B cell (primary cell): ENCODE measurements at regions not wholly inside any gene's neighbourhood (a gene's known extent, or its start where the extent isn't known, plus 50 kb on each side); places are given as distances from the start of the nearest gene placed in this dataset.

Source experiments
- ATAC-seq: fragments of 200-7000 bp; cut with Tn5 transposase; one replicate; pipeline ENCODE4 v1.10.0; 2021; ENCODE audit warnings: low read depth, mild to moderate bottlenecking, moderate number of reproducible peaks, moderate library complexity
- CTCF ChIA-PET: fragments of 350-600 bp; sonication (Branson Sonifier 250); formaldehyde crosslinking; loops from one replicate; lab custom pipeline; 2021; ENCODE audit warnings: antibody characterized with exemption, inconsistent platforms; lab: Charles Lee
- POLR2A ChIA-PET: fragments of 350-600 bp; sonication (Branson Sonifier 250); formaldehyde crosslinking; loops from one replicate; lab custom pipeline; 2021; ENCODE audit warnings: antibody characterized with exemption; lab: Charles Lee
- DNase-seq: peaks from one replicate; pipeline ENCODE4 v3.0.0; 2013
- H2AFZ ChIP-seq: 2 replicates; pipeline ENCODE4 v1.6.1; 2012; ENCODE audit warnings: mild to moderate bottlenecking, low read depth, low read length; ENCODE audit not compliant: insufficient read depth, poor library complexity, severe bottlenecking
- H3K27ac ChIP-seq, 2 donors: 1 replicate in 1 of 2; 2 replicates in 1 of 2; pipeline ENCODE4 v1.5.1; 2012 to 2013; ENCODE audit warnings: low read length in 2 of 2, mild to moderate bottlenecking in 2 of 2, moderate library complexity in 1 of 2
- H3K27me3 ChIP-seq, 4 experiments: fragments of 200-600 bp in 1 of 4; sonication (generic) in 1 of 4; replicated peaks in 1 of 4; 1 replicate in 2 of 4; 2 replicates in 2 of 4; pipeline versions ENCODE4 v1.6.1 to v1.7.0; 2013 to 2016; ENCODE audit warnings: low read length in 3 of 4, mild to moderate bottlenecking in 2 of 4, mixed read lengths in 1 of 4, moderate library complexity in 1 of 4; ENCODE audit not compliant: insufficient read depth in 4 of 4, control insufficient read depth in 3 of 4; ENCODE audit errors: control extremely low read depth in 1 of 4
- H3K36me3 ChIP-seq, 2 experiments: replicated peaks in 1 of 2; 1 replicate in 1 of 2; 2 replicates in 1 of 2; pipeline versions ENCODE4 v1.6.1 to v1.7.1; 2013; ENCODE audit warnings: low read length in 1 of 2; ENCODE audit not compliant: insufficient read depth in 2 of 2, control insufficient read depth in 1 of 2; ENCODE audit errors: control extremely low read depth in 1 of 2, extremely low read depth in 1 of 2
- H3K4me1 ChIP-seq, 2 donors: fragments of 200-600 bp in 1 of 2; sonication (generic) in 1 of 2; 1 replicate in 1 of 2; 2 replicates in 1 of 2; pipeline versions ENCODE4 v1.5.1 to v1.6.1; 2013 to 2017; ENCODE audit warnings: low read length in 2 of 2; ENCODE audit not compliant: control insufficient read depth in 2 of 2, insufficient read depth in 2 of 2
- H3K4me2 ChIP-seq: replicated peaks from 2 replicates; pipeline ENCODE3; 2012; ENCODE audit warnings: mild to moderate bottlenecking, low read depth, low read length; ENCODE audit not compliant: poor library complexity, severe bottlenecking
- H3K4me3 ChIP-seq, 5 experiments: fragments of 200-600 bp in 1 of 5; sonication (generic) in 1 of 5; 1 replicate in 3 of 5; 2 replicates in 2 of 5; pipeline versions ENCODE4 v1.5.1 to v1.7.0; 2011 to 2016; ENCODE audit warnings: low read length in 4 of 5, mild to moderate bottlenecking in 4 of 5, low read depth in 2 of 5, control low read depth in 1 of 5, moderate library complexity in 1 of 5; ENCODE audit not compliant: insufficient read depth in 1 of 5; ENCODE audit errors: control extremely low read depth in 1 of 5, extremely low read depth in 1 of 5
- H3K79me2 ChIP-seq: fragments of 200-600 bp; sonication (generic); one replicate; pipeline ENCODE4 v1.6.0; 2016; ENCODE audit warnings: low read length; ENCODE audit not compliant: control insufficient read depth, insufficient read depth
- H3K9ac ChIP-seq: fragments of 200-600 bp; sonication (generic); 2 replicates; pipeline ENCODE4 v1.6.1; 2017; ENCODE audit warnings: mild to moderate bottlenecking, low read length, moderate library complexity
- H3K9me3 ChIP-seq, 3 donors: one replicate each; pipeline versions ENCODE4 v1.6.1 to v1.7.1; 2013; ENCODE audit warnings: low read length in 2 of 3; ENCODE audit not compliant: control insufficient read depth in 2 of 3, insufficient read depth in 1 of 3; ENCODE audit errors: control extremely low read depth in 1 of 3
- H4K20me1 ChIP-seq: 2 replicates; pipeline ENCODE4 v1.6.0; 2012; ENCODE audit warnings: mild to moderate bottlenecking, low read length; ENCODE audit not compliant: insufficient read depth, control insufficient read depth, poor library complexity, severe bottlenecking
- H3K27ac Mint-ChIP-seq: one replicate; pipeline ENCODE4 v1.8.0; 2021; ENCODE audit warnings: mixed read lengths
- H3K27me3 Mint-ChIP-seq: one replicate; pipeline ENCODE4 v1.8.0; 2021; ENCODE audit warnings: mixed read lengths
- H3K4me1 Mint-ChIP-seq: one replicate; pipeline ENCODE4 v1.8.0; 2021; ENCODE audit warnings: mixed read lengths
- H3K4me3 Mint-ChIP-seq: one replicate; pipeline ENCODE4 v1.8.0; 2021; ENCODE audit warnings: mixed read lengths
- H3K9me3 Mint-ChIP-seq: one replicate; pipeline ENCODE4 v1.8.0; 2022; ENCODE audit warnings: mixed read lengths; ENCODE audit not compliant: insufficient read depth
- EZH2 ChIP-seq: IDR thresholded peaks from 2 replicates; pipeline ENCODE4 v1.6.1; 2012; ENCODE audit warnings: borderline replicate concordance, low read depth, mild to moderate bottlenecking, moderate library complexity, low read length; ENCODE audit not compliant: insufficient read depth, poor library complexity, severe bottlenecking
- WGBS: methylation state at CpG from one replicate; pipeline ENCODE4 v1.1.5; 2013; ENCODE audit warnings: missing lambda C conversion rate; ENCODE audit not compliant: insufficient coverage; 5-methylcytosine and 5-hydroxymethylcytosine counted together
- intact Hi-C: fragments of 100-400 bp; cut with micrococcal nuclease; formaldehyde crosslinking; loops from one replicate; pipeline ENCODE4 v1.10.0; 2022
- TF ChIP-seq, protein P1 (sequence below): fragments of 200-600 bp; IDR thresholded peaks from one replicate; pipeline ENCODE4 v1.8.0; 2022; ENCODE audit warnings: antibody characterized with exemption, mild to moderate bottlenecking

DNA sequence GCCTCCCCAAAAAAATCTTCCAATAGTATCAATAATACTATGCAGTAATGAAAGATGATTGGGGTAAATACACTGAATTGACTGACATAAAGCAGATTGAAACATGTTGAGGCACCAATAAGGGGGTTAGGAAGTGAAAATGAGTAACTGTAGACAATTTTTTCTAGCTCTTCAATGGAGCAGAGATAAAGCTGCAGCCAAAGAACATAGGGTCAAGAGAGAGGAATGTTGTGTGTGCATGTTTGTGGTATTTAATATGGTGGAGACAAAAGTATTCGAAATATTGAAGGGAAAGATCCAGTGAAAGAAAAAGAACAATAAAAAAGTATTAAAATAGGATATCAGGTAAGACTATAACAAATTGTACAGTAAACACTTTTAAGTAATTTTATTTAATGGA, 450.0 kb upstream of the CCDC179 start:
- no CpG with 5 or more reads among the region's 1 CpG for WGBS
- Mint-ChIP-seq H3K27ac (no peak overlapping the region), H3K9me3 (no peaks in the 10 kb centered on the region), H3K4me1 (no peaks in the 10 kb centered on the region), H3K27me3 (no peaks in the 10 kb centered on the region), H3K4me3 (no peak overlapping the region)
- no peak overlapping the region for H3K9ac ChIP-seq
- H3K4me3 ChIP-seq, result no peak overlapping the region
- no peak overlapping the region for H2AFZ ChIP-seq
- no peaks in the 10 kb centered on the region for H3K79me2 ChIP-seq
- no peaks in the 10 kb centered on the region for H3K9me3 ChIP-seq
- no peak overlapping the region for H3K27ac ChIP-seq
- ChIA-PET CTCF (no interaction called here), POLR2A (no interaction called here)
- H4K20me1 ChIP-seq, result no peaks in the 10 kb centered on the region
- H3K27me3 ChIP-seq, result no peaks in the 10 kb centered on the region
- ATAC-seq (no peak), DNase-seq (no peak)
- H3K36me3 ChIP-seq, result no peaks in the 10 kb centered on the region
- H3K4me1 ChIP-seq, result no peaks in the 10 kb centered on the region
- intact Hi-C loops, result no loop called here
- no peak overlapping the region for H3K4me2 ChIP-seq
- TF ChIP-seq, protein P1, sequence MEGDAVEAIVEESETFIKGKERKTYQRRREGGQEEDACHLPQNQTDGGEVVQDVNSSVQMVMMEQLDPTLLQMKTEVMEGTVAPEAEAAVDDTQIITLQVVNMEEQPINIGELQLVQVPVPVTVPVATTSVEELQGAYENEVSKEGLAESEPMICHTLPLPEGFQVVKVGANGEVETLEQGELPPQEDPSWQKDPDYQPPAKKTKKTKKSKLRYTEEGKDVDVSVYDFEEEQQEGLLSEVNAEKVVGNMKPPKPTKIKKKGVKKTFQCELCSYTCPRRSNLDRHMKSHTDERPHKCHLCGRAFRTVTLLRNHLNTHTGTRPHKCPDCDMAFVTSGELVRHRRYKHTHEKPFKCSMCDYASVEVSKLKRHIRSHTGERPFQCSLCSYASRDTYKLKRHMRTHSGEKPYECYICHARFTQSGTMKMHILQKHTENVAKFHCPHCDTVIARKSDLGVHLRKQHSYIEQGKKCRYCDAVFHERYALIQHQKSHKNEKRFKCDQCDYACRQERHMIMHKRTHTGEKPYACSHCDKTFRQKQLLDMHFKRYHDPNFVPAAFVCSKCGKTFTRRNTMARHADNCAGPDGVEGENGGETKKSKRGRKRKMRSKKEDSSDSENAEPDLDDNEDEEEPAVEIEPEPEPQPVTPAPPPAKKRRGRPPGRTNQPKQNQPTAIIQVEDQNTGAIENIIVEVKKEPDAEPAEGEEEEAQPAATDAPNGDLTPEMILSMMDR, result no peak
- no peak for TF ChIP-seq EZH2

- intact Hi-C loops, result no loop called here
- CTCF ChIA-PET, result no interaction called here
- H3K27me3 Mint-ChIP-seq, result no peaks in the 10 kb centered on the region
These were observed 452.0 kb upstream of the CCDC179 start for GRCh38 chr11:23311986-23312940.

More at GRCh38 chr11:23311986-23312940, 452.0 kb upstream of the CCDC179 start:
- no peak overlapping the region for H3K4me3 Mint-ChIP-seq
- no peaks in the 10 kb centered on the region for H3K9me3 Mint-ChIP-seq
- H3K4me1 Mint-ChIP-seq, result no peaks in the 10 kb centered on the region
- Histone ChIP-seq H3K4me2 (no peak overlapping the region), H3K4me3 (no peak overlapping the region), H2AFZ (no peak overlapping the region), H3K79me2 (no peaks in the 10 kb centered on the region), H3K9me3 (no peaks in the 10 kb centered on the region), H3K36me3 (no peaks in the 10 kb centered on the region), H3K9ac (no peak overlapping the region), H3K27ac (no peak overlapping the region), H3K4me1 (no peaks in the 10 kb centered on the region), H3K27me3 (no peaks in the 10 kb centered on the region), H4K20me1 (no peaks in the 10 kb centered on the region)
- POLR2A ChIA-PET, result no interaction called here
- TF ChIP-seq, protein P1, result no peak
- no peak for TF ChIP-seq EZH2
- no peak overlapping the region for H3K27ac Mint-ChIP-seq
- no peak for ATAC-seq
- WGBS, result no CpG with 5 or more reads among the region's 5 CpGs
- no peak for DNase-seq
